C4-2B (cell line): ENCODE measurements at regions not wholly inside any gene's neighbourhood (a gene's known extent, or its start where the extent isn't known, plus 50 kb on each side); places are given as distances from the start of the nearest gene placed in this dataset.

Experiments
- ZFX ChIP-seq: fragments of 450-650 bp; IDR thresholded peaks from 2 replicates; pipeline ENCODE4 v1.6.1; 2017
- TF ChIP-seq, protein P1 (sequence below): fragments of 450-650 bp; conservative IDR thresholded peaks from 2 replicates; pipeline ENCODE4 v1.5.1; 2017; ENCODE audit warnings: mild to moderate bottlenecking

DNA sequence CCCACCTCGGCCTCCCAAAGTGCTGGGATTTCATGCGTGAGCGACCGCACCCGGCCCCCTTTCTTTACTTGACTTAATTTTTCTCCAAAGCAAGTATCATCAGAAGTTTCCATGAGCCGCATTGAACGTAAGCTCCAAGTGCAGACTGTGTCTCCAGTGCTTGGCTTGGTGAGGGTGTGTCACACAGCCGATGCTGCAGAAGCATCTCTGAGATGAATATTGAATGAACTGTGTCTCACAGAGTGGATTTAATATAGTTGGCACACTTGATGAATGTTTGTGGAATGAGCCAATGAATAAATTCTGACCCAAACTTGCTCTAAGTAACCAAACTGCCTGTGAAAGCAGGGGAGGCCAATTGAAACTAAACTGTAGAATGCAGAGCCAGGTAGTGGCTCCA is 159.4 kb upstream of the KBTBD8 start:
- TF ChIP-seq, protein P1, sequence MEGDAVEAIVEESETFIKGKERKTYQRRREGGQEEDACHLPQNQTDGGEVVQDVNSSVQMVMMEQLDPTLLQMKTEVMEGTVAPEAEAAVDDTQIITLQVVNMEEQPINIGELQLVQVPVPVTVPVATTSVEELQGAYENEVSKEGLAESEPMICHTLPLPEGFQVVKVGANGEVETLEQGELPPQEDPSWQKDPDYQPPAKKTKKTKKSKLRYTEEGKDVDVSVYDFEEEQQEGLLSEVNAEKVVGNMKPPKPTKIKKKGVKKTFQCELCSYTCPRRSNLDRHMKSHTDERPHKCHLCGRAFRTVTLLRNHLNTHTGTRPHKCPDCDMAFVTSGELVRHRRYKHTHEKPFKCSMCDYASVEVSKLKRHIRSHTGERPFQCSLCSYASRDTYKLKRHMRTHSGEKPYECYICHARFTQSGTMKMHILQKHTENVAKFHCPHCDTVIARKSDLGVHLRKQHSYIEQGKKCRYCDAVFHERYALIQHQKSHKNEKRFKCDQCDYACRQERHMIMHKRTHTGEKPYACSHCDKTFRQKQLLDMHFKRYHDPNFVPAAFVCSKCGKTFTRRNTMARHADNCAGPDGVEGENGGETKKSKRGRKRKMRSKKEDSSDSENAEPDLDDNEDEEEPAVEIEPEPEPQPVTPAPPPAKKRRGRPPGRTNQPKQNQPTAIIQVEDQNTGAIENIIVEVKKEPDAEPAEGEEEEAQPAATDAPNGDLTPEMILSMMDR, result no peak
- TF ChIP-seq ZFX, result no peak
